Peyer's patch (tissue), 4 donors: ENCODE measurements at regions not wholly inside any gene's neighbourhood (a gene's known extent, or its start where the extent isn't known, plus 50 kb on each side); places are given as distances from the start of the nearest gene placed in this dataset.

Experiments
- POLR2A ChIP-seq, 2 donors: fragments of 450-650 bp; IDR thresholded peaks; one replicate each; pipeline ENCODE4 v1.5.1; 2017; ENCODE audit warnings: antibody characterized with exemption in 2 of 2, mild to moderate bottlenecking in 2 of 2, moderate library complexity in 2 of 2
- TF ChIP-seq, protein P1 (sequence below), 6 experiments: fragments of 450-650 bp in 4 of 6; fragments of 200-600 bp in 2 of 6; sonication (generic) in 1 of 6; IDR thresholded peaks; one replicate each; pipeline ENCODE4 v1.5.1; 2017 to 2019; ENCODE audit warnings: antibody characterized with exemption in 6 of 6, mild to moderate bottlenecking in 3 of 6, moderate library complexity in 1 of 6

DNA sequence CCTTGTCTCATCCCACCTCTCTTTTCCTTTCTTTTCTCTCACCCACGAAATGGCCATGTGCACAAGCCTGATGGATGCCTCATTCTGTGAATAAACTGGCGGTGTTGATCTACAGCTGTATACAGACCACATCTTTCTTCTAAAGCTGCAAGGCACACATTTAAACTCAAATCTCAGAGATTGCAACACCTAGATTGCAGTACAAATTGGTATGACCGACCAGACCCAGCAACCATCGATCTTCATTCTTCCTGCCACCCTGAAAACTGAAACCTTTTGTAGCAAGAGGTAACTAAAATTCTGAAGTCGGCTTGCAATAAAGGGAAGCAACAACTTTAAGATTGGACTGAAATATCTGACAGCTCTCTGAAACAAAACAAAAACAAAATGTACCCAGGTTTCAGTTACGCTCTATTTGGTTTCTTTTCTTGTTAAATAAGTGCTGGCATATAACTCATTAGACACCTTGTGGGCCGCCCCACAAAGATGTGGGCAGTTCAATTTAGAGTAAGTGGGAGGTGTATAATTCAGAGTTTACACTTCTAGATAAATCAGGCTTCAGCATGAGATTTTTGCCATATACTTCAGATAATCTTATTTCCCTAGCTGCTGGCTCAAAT, 390.0 kb upstream of the NOVA1 start:
- TF ChIP-seq POLR2A (IDR thresholded peaks at IDR 0.05), result no peak
- TF ChIP-seq, protein P1, sequence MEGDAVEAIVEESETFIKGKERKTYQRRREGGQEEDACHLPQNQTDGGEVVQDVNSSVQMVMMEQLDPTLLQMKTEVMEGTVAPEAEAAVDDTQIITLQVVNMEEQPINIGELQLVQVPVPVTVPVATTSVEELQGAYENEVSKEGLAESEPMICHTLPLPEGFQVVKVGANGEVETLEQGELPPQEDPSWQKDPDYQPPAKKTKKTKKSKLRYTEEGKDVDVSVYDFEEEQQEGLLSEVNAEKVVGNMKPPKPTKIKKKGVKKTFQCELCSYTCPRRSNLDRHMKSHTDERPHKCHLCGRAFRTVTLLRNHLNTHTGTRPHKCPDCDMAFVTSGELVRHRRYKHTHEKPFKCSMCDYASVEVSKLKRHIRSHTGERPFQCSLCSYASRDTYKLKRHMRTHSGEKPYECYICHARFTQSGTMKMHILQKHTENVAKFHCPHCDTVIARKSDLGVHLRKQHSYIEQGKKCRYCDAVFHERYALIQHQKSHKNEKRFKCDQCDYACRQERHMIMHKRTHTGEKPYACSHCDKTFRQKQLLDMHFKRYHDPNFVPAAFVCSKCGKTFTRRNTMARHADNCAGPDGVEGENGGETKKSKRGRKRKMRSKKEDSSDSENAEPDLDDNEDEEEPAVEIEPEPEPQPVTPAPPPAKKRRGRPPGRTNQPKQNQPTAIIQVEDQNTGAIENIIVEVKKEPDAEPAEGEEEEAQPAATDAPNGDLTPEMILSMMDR (IDR thresholded peaks at IDR 0.05), result no peak
